ENCODE measurements at regions not wholly inside any gene's neighbourhood (a gene's known extent, or its start where the extent isn't known, plus 50 kb on each side); places are given as distances from the start of the nearest gene placed in this dataset.

DNA sequence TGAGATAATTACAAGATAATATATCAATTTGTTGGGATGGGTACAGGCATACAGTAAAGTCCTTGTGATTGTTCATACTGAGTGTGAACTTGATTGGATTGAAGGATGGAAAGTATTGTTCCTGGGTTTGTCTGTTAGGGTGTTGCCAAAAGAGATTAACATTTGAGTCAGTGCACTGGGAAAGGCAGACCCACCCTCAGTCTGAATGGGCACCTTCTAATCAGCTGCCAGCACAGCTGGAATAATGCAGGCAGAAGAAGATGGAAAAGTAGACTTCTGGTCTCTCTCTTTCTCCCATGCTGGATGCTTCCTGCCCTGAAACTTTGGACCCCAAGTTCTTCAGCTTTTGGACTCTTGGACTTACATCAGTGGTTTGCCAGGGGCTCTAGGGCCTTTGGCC, 457.9 kb upstream of the SLIT2 start:
- FAIRE-seq, result no peak
- H3K9me1 ChIP-seq (replicated peaks; ENCODE audit: control insufficient read depth, extremely low read depth, insufficient read depth, low read length), result no peaks in the 10 kb centered on the region
- no peak overlapping the region for H3K4me2 ChIP-seq (ENCODE audit: insufficient read depth, low read length)
- no peak overlapping the region for H2AFZ ChIP-seq (ENCODE audit: low read depth, low read length)
- H3K27me3 ChIP-seq (ENCODE audit: control insufficient read depth in 2 of 2, insufficient read depth in 2 of 2, low read length in 2 of 2), result no peaks in the 10 kb centered on the region
- CTCF ChIA-PET, result interaction anchor here (1.2 kb wide), 1 partner anchor 454 kb away, joined by 3 read pairs; no protein-coding TSS in a partner anchor
- no peaks in the 10 kb centered on the region for H3K36me3 ChIP-seq (ENCODE audit: control insufficient read depth in 2 of 2, extremely low read depth in 1 of 2, insufficient read depth in 2 of 2, low read length in 2 of 2)
- no peak overlapping the region for H3K27ac ChIP-seq (ENCODE audit: insufficient read depth, low read depth, low read length)
- no peak overlapping the region for H3K4me3 ChIP-seq (replicated peaks in 1 of 3; ENCODE audit: insufficient read depth in 1 of 3, low read depth in 1 of 3, low read length in 3 of 3)
- H3K9ac ChIP-seq (replicated peaks; ENCODE audit: extremely low read depth, insufficient read depth, low read length), result no peak overlapping the region
- no peak for TF ChIP-seq POLR2A (IDR thresholded peaks at IDR 0.05; ENCODE audit: low read depth, low read length)
- TF ChIP-seq, protein P1, sequence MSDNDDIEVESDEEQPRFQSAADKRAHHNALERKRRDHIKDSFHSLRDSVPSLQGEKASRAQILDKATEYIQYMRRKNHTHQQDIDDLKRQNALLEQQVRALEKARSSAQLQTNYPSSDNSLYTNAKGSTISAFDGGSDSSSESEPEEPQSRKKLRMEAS (IDR thresholded peaks at IDR 0.05; ENCODE audit: insufficient read depth, insufficient read length), result no peak
- TF ChIP-seq GATA2 (IDR thresholded peaks at IDR 0.05; ENCODE audit: insufficient read depth, insufficient read length, low read depth, low read length), result no peak
- no peak for TF ChIP-seq JUN (IDR thresholded peaks at IDR 0.05; ENCODE audit: borderline replicate concordance, insufficient read depth, insufficient read length, low read depth)
- TF ChIP-seq, protein P2, sequence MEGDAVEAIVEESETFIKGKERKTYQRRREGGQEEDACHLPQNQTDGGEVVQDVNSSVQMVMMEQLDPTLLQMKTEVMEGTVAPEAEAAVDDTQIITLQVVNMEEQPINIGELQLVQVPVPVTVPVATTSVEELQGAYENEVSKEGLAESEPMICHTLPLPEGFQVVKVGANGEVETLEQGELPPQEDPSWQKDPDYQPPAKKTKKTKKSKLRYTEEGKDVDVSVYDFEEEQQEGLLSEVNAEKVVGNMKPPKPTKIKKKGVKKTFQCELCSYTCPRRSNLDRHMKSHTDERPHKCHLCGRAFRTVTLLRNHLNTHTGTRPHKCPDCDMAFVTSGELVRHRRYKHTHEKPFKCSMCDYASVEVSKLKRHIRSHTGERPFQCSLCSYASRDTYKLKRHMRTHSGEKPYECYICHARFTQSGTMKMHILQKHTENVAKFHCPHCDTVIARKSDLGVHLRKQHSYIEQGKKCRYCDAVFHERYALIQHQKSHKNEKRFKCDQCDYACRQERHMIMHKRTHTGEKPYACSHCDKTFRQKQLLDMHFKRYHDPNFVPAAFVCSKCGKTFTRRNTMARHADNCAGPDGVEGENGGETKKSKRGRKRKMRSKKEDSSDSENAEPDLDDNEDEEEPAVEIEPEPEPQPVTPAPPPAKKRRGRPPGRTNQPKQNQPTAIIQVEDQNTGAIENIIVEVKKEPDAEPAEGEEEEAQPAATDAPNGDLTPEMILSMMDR (IDR thresholded peaks at IDR 0.05; ENCODE audit: extremely low read depth in 1 of 2, insufficient read depth in 1 of 2, low read depth in 1 of 2, low read length in 2 of 2), result no peak
- TF ChIP-seq EZH2 (IDR thresholded peaks at IDR 0.05; ENCODE audit: borderline replicate concordance, low read depth, low read length, severe bottlenecking), result no peak
- no peak for TF ChIP-seq FOS (IDR thresholded peaks at IDR 0.05; ENCODE audit: borderline replicate concordance, insufficient read depth, low read length)
- no peak for TF ChIP-seq MYC (IDR thresholded peaks at IDR 0.05; ENCODE audit: low read depth, low read length)
- no peak for TF ChIP-seq POLR2AphosphoS5 (IDR thresholded peaks at IDR 0.05; ENCODE audit: insufficient read depth, low read depth, low read length)
- no TSS peak for BruUV-seq (replicated peaks)
- no peak for DNase-seq (ENCODE audit: low read depth, low spot score)
- H3K4me1 ChIP-seq (ENCODE audit: control insufficient read depth, extremely low read depth, insufficient read depth, low read length), result peaks cover 12% of the 10 kb centered on the region
- dilution Hi-C loops (cut with MboI; ENCODE audit: extremely low pct_ligation_motif_present, low sequenced_read_pairs) (no loop called here), intact Hi-C loops (cut with micrococcal nuclease) (no loop called here)
- no peaks in the 10 kb centered on the region for H4K20me1 ChIP-seq (replicated peaks; ENCODE audit: control insufficient read depth, extremely low read depth, insufficient read depth, low read length)
- H3K9me3 ChIP-seq (replicated peaks; ENCODE audit: control insufficient read depth, insufficient read depth, low read length), result no peaks in the 10 kb centered on the region
- no peaks in the 10 kb centered on the region for H3K79me2 ChIP-seq (ENCODE audit: control insufficient read depth, insufficient read depth, low read length)
- POLR2A ChIA-PET, result no interaction called here

Measured in endothelial cell of umbilical vein (primary cell).